ENCODE measurements at regions not wholly inside any gene's neighbourhood (a gene's known extent, or its start where the extent isn't known, plus 50 kb on each side); places are given as distances from the start of the nearest gene placed in this dataset.

GRCh38 chr3:78029775-78030174 lies 989.9 kb downstream of the ROBO2 start:
- Mint-ChIP-seq H3K27ac (no peak overlapping the region), H3K4me3 (no peak overlapping the region), H3K27me3 (ENCODE audit: low read depth in 3 of 3) (no peaks in the 10 kb centered on the region), H3K9me3 (peaks cover 2 to 9% (median 5%) of the 10 kb centered on the region in 7 donors), H3K36me3 (no peaks in the 10 kb centered on the region), H3K4me1 (no peaks in the 10 kb centered on the region)
- Histone ChIP-seq H3K9me3 (replicated peaks in 1 of 2; ENCODE audit: control insufficient read depth in 1 of 2, insufficient read depth in 1 of 2, low read length in 2 of 2) (peaks cover 0 to 4% of the 10 kb centered on the region in 2 donors), H3K4me1 (ENCODE audit: control insufficient read depth in 1 of 2, insufficient read depth in 2 of 2, low read length in 2 of 2) (no peaks in the 10 kb centered on the region), H3K79me2 (ENCODE audit: insufficient read depth, low read length) (no peaks in the 10 kb centered on the region), H3K4me3 (replicated peaks in 1 of 3; ENCODE audit: low read depth in 2 of 3, low read length in 3 of 3) (no peak overlapping the region), H3K27me3 (ENCODE audit: control insufficient read depth in 2 of 2, insufficient read depth in 2 of 2, low read length in 2 of 2) (no peaks in the 10 kb centered on the region), H3K9ac (ENCODE audit: insufficient read depth, low read length, poor library complexity, severe bottlenecking) (no peak overlapping the region), H4K20me1 (ENCODE audit: insufficient read depth, low read length) (no peaks in the 10 kb centered on the region), H3K36me3 (replicated peaks in 1 of 2; ENCODE audit: control insufficient read depth in 1 of 2, insufficient read depth in 2 of 2, low read length in 2 of 2) (no peaks in the 10 kb centered on the region), H3K27ac (ENCODE audit: low read depth in 1 of 2, low read length in 2 of 2) (no peak overlapping the region), H2AFZ (ENCODE audit: insufficient read depth, low read depth, low read length, poor library complexity, severe bottlenecking) (no peak overlapping the region), H3K4me2 (replicated peaks; ENCODE audit: extremely low read depth, low read length, poor library complexity, severe bottlenecking) (no peak overlapping the region)
- DNase-seq: no peak
- intact Hi-C loops (cut with micrococcal nuclease): no loop called here
- no peak for TF ChIP-seq CTCF (IDR thresholded peaks at IDR 0.05)
- WGBS (ENCODE audit: insufficient coverage): 94% methylated on average over 30 of the region's 39 CpGs

- Mint-ChIP-seq H3K27ac (no peak overlapping the region), H3K9me3 (peaks cover 0 to 5% (median 0%) of the 10 kb centered on the region in 7 donors), H3K4me3 (no peak overlapping the region), H3K27me3 (ENCODE audit: low read depth in 3 of 3) (no peaks in the 10 kb centered on the region), H3K4me1 (no peaks in the 10 kb centered on the region), H3K36me3 (no peaks in the 10 kb centered on the region)
- TF ChIP-seq CTCF (IDR thresholded peaks at IDR 0.05): no peak
- Histone ChIP-seq H3K27ac (ENCODE audit: low read depth in 1 of 2, low read length in 2 of 2) (no peak overlapping the region), H3K36me3 (replicated peaks in 1 of 2; ENCODE audit: control insufficient read depth in 1 of 2, insufficient read depth in 2 of 2, low read length in 2 of 2) (no peaks in the 10 kb centered on the region), H3K9ac (ENCODE audit: insufficient read depth, low read length, poor library complexity, severe bottlenecking) (no peak overlapping the region), H3K27me3 (ENCODE audit: control insufficient read depth in 2 of 2, insufficient read depth in 2 of 2, low read length in 2 of 2) (no peaks in the 10 kb centered on the region), H3K9me3 (replicated peaks in 1 of 2; ENCODE audit: control insufficient read depth in 1 of 2, insufficient read depth in 1 of 2, low read length in 2 of 2) (peaks cover 0 to 4% of the 10 kb centered on the region in 2 donors), H3K4me2 (replicated peaks; ENCODE audit: extremely low read depth, low read length, poor library complexity, severe bottlenecking) (no peak overlapping the region), H3K79me2 (ENCODE audit: insufficient read depth, low read length) (no peaks in the 10 kb centered on the region), H4K20me1 (ENCODE audit: insufficient read depth, low read length) (no peaks in the 10 kb centered on the region), H2AFZ (ENCODE audit: insufficient read depth, low read depth, low read length, poor library complexity, severe bottlenecking) (no peak overlapping the region), H3K4me1 (ENCODE audit: control insufficient read depth in 1 of 2, insufficient read depth in 2 of 2, low read length in 2 of 2) (no peaks in the 10 kb centered on the region), H3K4me3 (replicated peaks in 1 of 3; ENCODE audit: low read depth in 2 of 3, low read length in 3 of 3) (no peak overlapping the region)
- WGBS (ENCODE audit: insufficient coverage): 45% methylated on average over 2 of the region's 7 CpGs
- DNase-seq: no peak
- intact Hi-C loops (cut with micrococcal nuclease): no loop called here
Measured at GRCh38 chr3:78035131-78035641, 995.3 kb downstream of the ROBO2 start.

All from CD14-positive monocyte (primary cell).